ENCODE measurements at regions not wholly inside any gene's neighbourhood (a gene's known extent, or its start where the extent isn't known, plus 50 kb on each side); places are given as distances from the start of the nearest gene placed in this dataset.
"Not testable (repeated sequence)": the region's sequence is repeated elsewhere in the genome, so short reads cannot be mapped to it uniquely, and the experiment has no call there.

GRCh38 chr1:211890091-211890995 lies 59.8 kb upstream of the LPGAT1 start:
- not testable (repeated sequence) for H3K4me3 ChIP-seq (ENCODE audit: low read depth in 1 of 5, low read length in 5 of 5); H3K9ac ChIP-seq (ENCODE audit: low read length in 5 of 5); H3K36me3 ChIP-seq (ENCODE audit: control insufficient read depth in 5 of 5, insufficient read depth in 5 of 5, low read length in 5 of 5); H3K27me3 ChIP-seq (ENCODE audit: control insufficient read depth in 5 of 5, insufficient read depth in 4 of 5, low read length in 5 of 5); H3K27ac ChIP-seq (ENCODE audit: low read depth, low read length); H3K9me3 ChIP-seq (ENCODE audit: control insufficient read depth in 5 of 5, low read length in 5 of 5)
- H3K4me1 ChIP-seq (ENCODE audit: control insufficient read depth in 5 of 5, insufficient read depth in 5 of 5, low read length in 5 of 5) = peaks cover 0 to 41% (median 19%) of the 10 kb centered on the region in 5 donors

- H3K27ac ChIP-seq (ENCODE audit: low read depth, low read length); H3K36me3 ChIP-seq (ENCODE audit: control insufficient read depth in 5 of 5, insufficient read depth in 5 of 5, low read length in 5 of 5); H3K4me3 ChIP-seq (ENCODE audit: low read depth in 1 of 5, low read length in 5 of 5); H3K9ac ChIP-seq (ENCODE audit: low read length in 5 of 5); H3K9me3 ChIP-seq (ENCODE audit: control insufficient read depth in 5 of 5, low read length in 5 of 5); H3K27me3 ChIP-seq (ENCODE audit: control insufficient read depth in 5 of 5, insufficient read depth in 4 of 5, low read length in 5 of 5): not testable (repeated sequence)
- peaks cover 0 to 40% (median 22%) of the 10 kb centered on the region in 5 donors for H3K4me1 ChIP-seq (ENCODE audit: control insufficient read depth in 5 of 5, insufficient read depth in 5 of 5, low read length in 5 of 5)
Observed at GRCh38 chr1:211889307-211890090, 58.9 kb upstream of the LPGAT1 start.

GRCh38 chr1:211886551-211886950 lies 56.0 kb upstream of the LPGAT1 start:
- Histone ChIP-seq H3K9me3 (ENCODE audit: control insufficient read depth in 5 of 5, low read length in 5 of 5) (no peaks in the 10 kb centered on the region), H3K27me3 (ENCODE audit: control insufficient read depth in 5 of 5, insufficient read depth in 4 of 5, low read length in 5 of 5) (no peaks in the 10 kb centered on the region), H3K27ac (ENCODE audit: low read depth, low read length) (peak overlapping the region; percentile 73), H3K4me3 (ENCODE audit: low read depth in 1 of 5, low read length in 5 of 5) (no peak overlapping the region), H3K9ac (ENCODE audit: low read length in 5 of 5) (peak overlapping the region in 1 of 5 donors; percentile 11), H3K4me1 (ENCODE audit: control insufficient read depth in 5 of 5, insufficient read depth in 5 of 5, low read length in 5 of 5) (peaks cover 0 to 26% (median 15%) of the 10 kb centered on the region in 5 donors), H3K36me3 (ENCODE audit: control insufficient read depth in 5 of 5, insufficient read depth in 5 of 5, low read length in 5 of 5) (no peaks in the 10 kb centered on the region)

- Histone ChIP-seq H3K36me3 (ENCODE audit: control insufficient read depth in 5 of 5, insufficient read depth in 5 of 5, low read length in 5 of 5) (no peaks in the 10 kb centered on the region), H3K27ac (ENCODE audit: low read depth, low read length) (peak overlapping the region; percentile 73), H3K4me1 (ENCODE audit: control insufficient read depth in 5 of 5, insufficient read depth in 5 of 5, low read length in 5 of 5) (peaks cover 0 to 26% (median 15%) of the 10 kb centered on the region in 5 donors), H3K9ac (ENCODE audit: low read length in 5 of 5) (peak overlapping the region in 1 of 5 donors; percentile 11), H3K4me3 (ENCODE audit: low read depth in 1 of 5, low read length in 5 of 5) (no peak overlapping the region), H3K27me3 (ENCODE audit: control insufficient read depth in 5 of 5, insufficient read depth in 4 of 5, low read length in 5 of 5) (no peaks in the 10 kb centered on the region), H3K9me3 (ENCODE audit: control insufficient read depth in 5 of 5, low read length in 5 of 5) (peaks cover 0 to 4% (median 0%) of the 10 kb centered on the region in 5 donors)
Observed at GRCh38 chr1:211885747-211886522, 55.4 kb upstream of the LPGAT1 start.

GRCh38 chr1:211882381-211883004 lies 51.9 kb upstream of the LPGAT1 start:
- H3K27me3 ChIP-seq (ENCODE audit: control insufficient read depth in 5 of 5, insufficient read depth in 4 of 5, low read length in 5 of 5) = no peaks in the 10 kb centered on the region
- H3K9me3 ChIP-seq (ENCODE audit: control insufficient read depth in 5 of 5, low read length in 5 of 5) = peaks cover 0 to 5% (median 0%) of the 10 kb centered on the region in 5 donors
- no peak overlapping the region for H3K27ac ChIP-seq (ENCODE audit: low read depth, low read length)
- no peak overlapping the region for H3K9ac ChIP-seq (ENCODE audit: low read length in 5 of 5)
- H3K4me1 ChIP-seq (ENCODE audit: control insufficient read depth in 5 of 5, insufficient read depth in 5 of 5, low read length in 5 of 5) = peaks cover 0 to 16% (median 15%) of the 10 kb centered on the region in 5 donors
- no peaks in the 10 kb centered on the region for H3K36me3 ChIP-seq (ENCODE audit: control insufficient read depth in 5 of 5, insufficient read depth in 5 of 5, low read length in 5 of 5)
- H3K4me3 ChIP-seq (ENCODE audit: low read depth in 1 of 5, low read length in 5 of 5) = no peak overlapping the region
